DOHH2 (cell line): ENCODE measurements at regions not wholly inside any gene's neighbourhood (a gene's known extent, or its start where the extent isn't known, plus 50 kb on each side); places are given as distances from the start of the nearest gene placed in this dataset.

Experiments
- H3F3A ChIP-seq: fragments of 200-600 bp; sonication (generic), shearing (Covaris generic); 2 replicates; pipeline ENCODE4 v1.6.0; 2016; ENCODE audit warnings: antibody characterized with exemption, mild to moderate bottlenecking; ENCODE audit not compliant: control insufficient read depth, insufficient read depth
- H3K27ac ChIP-seq: fragments of 200-600 bp; sonication (generic); 2 replicates; pipeline ENCODE4 v1.5.1; 2014; ENCODE audit warnings: low read depth, mild to moderate bottlenecking, low read length, moderate library complexity
- H3K27me3 ChIP-seq: fragments of 200-600 bp; sonication (generic); 2 replicates; pipeline ENCODE4 v1.6.1; 2014; ENCODE audit warnings: mild to moderate bottlenecking, low read length, mixed read lengths; ENCODE audit not compliant: control insufficient read depth
- H3K36me3 ChIP-seq: fragments of 200-600 bp; sonication (generic); 2 replicates; pipeline ENCODE4 v1.6.1; 2014; ENCODE audit warnings: mild to moderate bottlenecking, low read length, moderate library complexity, mixed read lengths; ENCODE audit not compliant: control insufficient read depth
- H3K4me1 ChIP-seq: fragments of 200-600 bp; sonication (generic); 2 replicates; pipeline ENCODE4 v1.6.1; 2014; ENCODE audit warnings: mild to moderate bottlenecking, low read length, mixed read lengths; ENCODE audit not compliant: control insufficient read depth
- H3K4me2 ChIP-seq: fragments of 200-600 bp; sonication (generic); 2 replicates; pipeline ENCODE4 v1.6.0; 2014; ENCODE audit warnings: mild to moderate bottlenecking, low read length, moderate library complexity
- H3K4me3 ChIP-seq: fragments of 200-600 bp; sonication (generic); 2 replicates; pipeline ENCODE4 v1.5.1; 2014; ENCODE audit warnings: mild to moderate bottlenecking, low read length, mixed read lengths
- H3K79me2 ChIP-seq: fragments of 200-600 bp; sonication (generic); 2 replicates; pipeline ENCODE4 v1.6.1; 2014; ENCODE audit warnings: mild to moderate bottlenecking, low read length, mixed read lengths; ENCODE audit not compliant: control insufficient read depth
- H3K9me2 ChIP-seq: fragments of 200-600 bp; sonication (generic); replicated peaks from 2 replicates; pipeline ENCODE4 v1.6.1; 2014; ENCODE audit warnings: mild to moderate bottlenecking, low read length, mixed read lengths; ENCODE audit not compliant: control insufficient read depth
- H3K9me3 ChIP-seq: fragments of 200-600 bp; sonication (generic); 2 replicates; pipeline ENCODE4 v1.6.1; 2014; ENCODE audit warnings: antibody characterized with exemption, low read length, mixed read lengths; ENCODE audit not compliant: control insufficient read depth, insufficient read depth
- H4K20me1 ChIP-seq: fragments of 200-600 bp; sonication (generic); 2 replicates; pipeline ENCODE4 v1.6.0; 2014; ENCODE audit warnings: low read depth, mild to moderate bottlenecking, antibody characterized with exemption, low read length, moderate library complexity; ENCODE audit not compliant: control insufficient read depth, insufficient read depth
- CTCF ChIP-seq: fragments of 200-600 bp; sonication (generic); IDR thresholded peaks from one replicate; pipeline ENCODE4 v1.5.1; 2014; ENCODE audit warnings: antibody characterized with exemption, mild to moderate bottlenecking, low read depth, low read length; ENCODE audit not compliant: poor library complexity, severe bottlenecking
- EZH2phosphoT487 ChIP-seq: fragments of 200-600 bp; sonication (generic); IDR thresholded peaks from 2 replicates; pipeline ENCODE4 v1.6.1; 2017; ENCODE audit warnings: borderline replicate concordance, mild to moderate bottlenecking, antibody characterized with exemption, low read length, moderate library complexity, mixed read lengths

- no peak for TF ChIP-seq CTCF
- no peak for TF ChIP-seq EZH2phosphoT487
- Histone ChIP-seq H3K4me2 (no peak overlapping the region), H4K20me1 (no peaks in the 10 kb centered on the region), H3F3A (no peaks in the 10 kb centered on the region), H3K79me2 (no peaks in the 10 kb centered on the region), H3K9me3 (no peaks in the 10 kb centered on the region), H3K4me3 (no peak overlapping the region), H3K36me3 (no peaks in the 10 kb centered on the region), H3K9me2 (no peaks in the 10 kb centered on the region), H3K27ac (no peak overlapping the region), H3K4me1 (no peaks in the 10 kb centered on the region), H3K27me3 (no peaks in the 10 kb centered on the region)
Observed at GRCh38 chr11:92717240-92717639, 252.2 kb upstream of the MTNR1B start.

- Histone ChIP-seq H3K9me2 (no peaks in the 10 kb centered on the region), H3K4me1 (no peaks in the 10 kb centered on the region), H3K4me3 (no peak overlapping the region), H3K79me2 (no peaks in the 10 kb centered on the region), H3K4me2 (no peak overlapping the region), H3F3A (no peaks in the 10 kb centered on the region), H3K27me3 (no peaks in the 10 kb centered on the region), H3K36me3 (no peaks in the 10 kb centered on the region), H4K20me1 (no peaks in the 10 kb centered on the region), H3K27ac (no peak overlapping the region), H3K9me3 (no peaks in the 10 kb centered on the region)
- no peak for TF ChIP-seq EZH2phosphoT487
- no peak for TF ChIP-seq CTCF
Observed at GRCh38 chr11:92720385-92720784, 249.1 kb upstream of the MTNR1B start.

- Histone ChIP-seq H3K27ac (no peak overlapping the region), H3K27me3 (no peaks in the 10 kb centered on the region), H3K79me2 (no peaks in the 10 kb centered on the region), H3F3A (no peaks in the 10 kb centered on the region), H3K36me3 (no peaks in the 10 kb centered on the region), H3K9me2 (no peaks in the 10 kb centered on the region), H3K4me2 (no peak overlapping the region), H4K20me1 (no peaks in the 10 kb centered on the region), H3K9me3 (no peaks in the 10 kb centered on the region), H3K4me3 (no peak overlapping the region), H3K4me1 (no peaks in the 10 kb centered on the region)
- TF ChIP-seq EZH2phosphoT487 (no peak), CTCF (no peak)
Observed at GRCh38 chr11:92725352-92725751, 244.1 kb upstream of the MTNR1B start.

GRCh38 chr11:92727123-92727522 is 242.3 kb upstream of the MTNR1B start:
- Histone ChIP-seq H4K20me1 (no peaks in the 10 kb centered on the region), H3K36me3 (no peaks in the 10 kb centered on the region), H3K4me3 (no peak overlapping the region), H3K4me1 (no peaks in the 10 kb centered on the region), H3F3A (no peaks in the 10 kb centered on the region), H3K9me3 (no peaks in the 10 kb centered on the region), H3K27me3 (no peaks in the 10 kb centered on the region), H3K79me2 (no peaks in the 10 kb centered on the region), H3K4me2 (no peak overlapping the region), H3K27ac (no peak overlapping the region), H3K9me2 (no peaks in the 10 kb centered on the region)
- TF ChIP-seq CTCF: no peak
- TF ChIP-seq EZH2phosphoT487: no peak
